NCI-H2196 (cell line): ENCODE measurements at regions not wholly inside any gene's neighbourhood (a gene's known extent, or its start where the extent isn't known, plus 50 kb on each side); places are given as distances from the start of the nearest gene placed in this dataset.

Experiments used
- DNase-seq: peaks from one replicate; lab custom pipeline; 2025; ENCODE audit not compliant: unreplicated experiment; lab: John Stamatoyannopoulos, UW

- DNase-seq, result no peak
Observed at GRCh38 chr3:146929696-146930095, 324.6 kb upstream of the PLSCR5 start.

- DNase-seq, result no peak
Observed at GRCh38 chr3:146928421-146929059, 323.4 kb upstream of the PLSCR5 start.

DNA sequence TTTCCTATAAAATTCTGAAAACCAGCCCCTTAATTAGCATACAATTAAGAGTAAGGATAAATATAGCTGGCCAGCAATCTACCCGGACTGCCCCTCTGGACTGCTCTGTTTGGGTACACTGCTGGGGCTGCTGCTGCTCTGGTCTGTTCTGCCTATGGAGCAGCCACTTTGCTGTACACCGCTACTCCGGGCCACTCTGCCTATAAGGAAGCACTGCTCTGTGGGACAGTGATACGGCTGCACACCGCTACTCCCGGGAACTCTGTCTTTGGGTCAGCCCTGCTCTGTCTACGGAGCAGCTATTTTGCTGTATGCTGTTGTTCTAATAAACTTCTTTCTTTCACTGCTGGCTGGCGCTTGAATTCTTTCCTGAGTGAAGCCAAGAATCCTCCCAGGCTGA lies 316.5 kb upstream of the PLSCR5 start:
- DNase-seq, result no peak

- no peak for DNase-seq
Observed at GRCh38 chr3:146914409-146914808, 309.3 kb upstream of the PLSCR5 start.

DNA sequence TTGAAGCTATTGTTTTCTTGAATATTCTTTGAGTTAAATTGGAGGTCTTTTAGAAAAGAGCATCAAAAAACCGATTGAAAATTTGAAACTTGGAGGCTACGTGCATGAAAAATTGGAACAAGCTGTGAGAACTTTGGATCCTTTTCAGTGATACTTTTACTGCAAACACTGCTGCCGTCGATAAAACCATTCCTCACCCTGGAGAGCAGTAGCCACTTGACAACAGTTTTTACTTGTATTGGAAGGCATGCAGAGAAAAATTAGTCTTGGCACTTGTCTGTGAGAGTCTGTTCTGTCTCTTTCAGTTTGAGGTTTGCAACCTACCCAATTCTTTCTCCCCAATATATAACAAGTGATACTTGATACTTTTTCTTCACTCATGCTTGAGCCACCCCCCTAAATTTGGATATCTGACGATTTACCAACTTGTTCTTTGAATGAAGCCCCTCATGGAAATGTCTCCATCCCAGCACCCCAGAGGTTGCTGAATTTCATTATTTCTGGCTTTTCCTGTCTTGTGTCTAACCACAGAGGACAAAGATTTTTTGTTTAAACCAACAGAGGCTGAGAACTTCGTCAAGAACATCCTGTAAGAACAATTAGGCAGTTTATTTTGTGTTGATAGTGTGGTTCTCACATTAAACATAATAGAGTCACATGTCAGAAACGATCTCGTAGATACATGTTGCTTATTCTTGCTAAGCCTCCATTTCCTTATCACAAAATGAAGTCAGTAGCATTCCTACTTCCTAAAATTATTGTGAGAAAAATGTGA lies 307.3 kb upstream of the PLSCR5 start:
- no peak for DNase-seq

- no peak for DNase-seq
Observed at GRCh38 chr3:146903927-146904326, 298.8 kb upstream of the PLSCR5 start.

GRCh38 chr3:146899171-146899570 lies 294.0 kb upstream of the PLSCR5 start:
- no peak for DNase-seq

- DNase-seq, result no peak
Observed at GRCh38 chr3:146896711-146897110, 291.6 kb upstream of the PLSCR5 start.

GRCh38 chr3:146895026-146895749 lies 290.0 kb upstream of the PLSCR5 start:
- DNase-seq, result no peak

GRCh38 chr3:146894406-146894805 lies 289.3 kb upstream of the PLSCR5 start:
- DNase-seq, result no peak

GRCh38 chr3:146892041-146892440 lies 286.9 kb upstream of the PLSCR5 start:
- no peak for DNase-seq

GRCh38 chr3:146889626-146890025 lies 284.5 kb upstream of the PLSCR5 start:
- DNase-seq, result no peak

DNA sequence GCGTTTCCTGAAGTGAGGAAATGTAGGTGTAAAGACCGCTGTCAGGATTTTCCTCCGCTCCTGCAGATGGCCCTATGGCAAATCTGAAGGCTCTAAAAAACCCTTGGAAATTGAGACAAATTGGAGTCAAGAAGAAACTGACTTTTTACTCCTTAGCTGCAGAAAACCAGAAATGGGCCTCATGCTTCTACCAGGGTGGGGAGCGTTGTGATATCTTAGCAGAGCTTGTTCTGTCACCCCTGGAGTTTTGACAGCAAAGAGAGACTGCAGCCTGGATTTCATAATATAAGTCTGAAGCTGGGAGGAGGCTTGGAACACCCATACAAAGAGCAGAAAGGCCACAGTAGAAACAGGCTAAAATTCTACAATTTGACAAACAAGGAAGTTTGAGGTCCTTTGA lies 283.0 kb upstream of the PLSCR5 start:
- DNase-seq, result no peak

GRCh38 chr3:146884721-146885120 lies 279.6 kb upstream of the PLSCR5 start:
- DNase-seq, result no peak

DNA sequence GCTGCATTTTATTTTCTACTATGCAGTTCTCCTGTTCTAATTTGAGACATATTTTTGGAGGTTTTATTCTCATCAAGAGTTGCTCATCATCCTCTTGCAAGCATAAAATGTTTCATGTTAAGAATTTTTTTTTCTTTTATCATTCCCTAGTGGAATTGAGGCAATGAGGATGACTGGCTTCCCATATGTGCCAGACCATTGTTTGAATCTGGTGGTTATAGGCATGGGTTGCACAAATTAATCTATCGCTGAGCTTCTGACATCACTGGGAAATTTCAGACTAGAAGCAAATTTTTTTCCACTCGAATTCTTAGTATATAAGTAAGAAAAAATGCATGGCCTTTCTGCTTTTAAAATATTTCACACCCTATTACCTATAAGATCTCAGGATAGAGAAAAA lies 279.1 kb upstream of the PLSCR5 start:
- no peak for DNase-seq

DNA sequence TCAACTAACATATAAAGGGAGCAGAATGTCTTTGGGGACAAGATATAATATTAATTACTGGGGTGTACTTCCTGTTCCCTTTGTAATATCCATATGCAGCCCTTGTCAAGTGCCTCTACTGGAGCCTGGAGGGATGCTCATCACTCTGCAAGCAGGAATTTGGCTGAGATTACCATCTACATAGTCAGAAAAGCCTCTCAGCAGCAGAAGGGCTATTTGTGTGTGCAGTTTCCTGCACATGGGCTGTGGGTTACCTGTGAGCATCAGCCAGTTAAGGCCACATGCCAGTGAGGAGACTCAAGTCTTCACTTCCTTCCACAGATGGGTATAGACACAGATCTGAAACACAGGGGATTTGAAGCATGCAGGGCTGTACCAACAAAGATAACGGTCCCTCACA lies 278.1 kb upstream of the PLSCR5 start:
- no peak for DNase-seq

- no peak for DNase-seq
Observed at GRCh38 chr3:146881966-146882760, 277.0 kb upstream of the PLSCR5 start.

DNA sequence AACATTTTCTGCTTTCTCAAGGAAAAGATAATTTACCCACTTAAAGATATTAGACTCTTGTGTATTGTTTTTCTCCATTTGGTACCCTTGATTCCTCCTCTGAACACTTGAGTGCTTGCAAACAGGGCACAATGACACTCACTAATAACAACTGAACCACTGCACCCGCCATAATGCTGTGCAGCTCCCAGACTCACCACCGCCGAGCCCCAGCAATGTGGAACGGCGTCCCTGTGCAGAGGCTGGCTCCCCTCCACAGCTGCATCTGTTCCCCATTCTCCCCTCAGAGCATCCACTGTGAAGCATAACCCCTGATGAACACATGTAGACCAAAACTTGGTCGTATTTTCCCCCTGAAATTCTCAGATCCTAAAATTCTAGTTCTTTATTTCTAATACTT lies 276.2 kb upstream of the PLSCR5 start:
- DNase-seq, result no peak

DNA sequence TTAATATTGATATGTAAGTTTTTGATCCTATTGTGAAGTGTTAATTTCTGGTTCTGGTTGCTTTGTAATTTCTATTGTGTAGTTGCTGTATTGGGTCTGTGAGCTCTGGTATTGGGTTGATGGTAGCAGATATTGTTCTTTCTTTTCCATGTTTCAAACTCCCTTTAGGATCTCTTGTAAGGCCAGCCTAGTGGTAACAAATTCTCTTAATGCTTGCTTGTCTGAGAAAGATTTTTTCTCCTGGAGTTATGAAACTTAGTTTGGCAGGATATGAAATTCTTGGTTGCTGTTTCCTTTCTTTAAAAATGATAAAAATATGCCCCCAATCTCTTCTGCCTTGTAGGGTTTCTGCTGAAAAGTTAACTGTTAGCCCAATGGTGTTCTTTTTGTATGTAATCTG lies 268.6 kb upstream of the PLSCR5 start:
- DNase-seq, result no peak

- DNase-seq, result no peak
Observed at GRCh38 chr3:146865175-146865755, 260.1 kb upstream of the PLSCR5 start.

- DNase-seq, result no peak
Observed at GRCh38 chr3:146861262-146861661, 256.1 kb upstream of the PLSCR5 start.
